Astrocyte (in vitro differentiated cells and primary cell): ENCODE measurements at regions not wholly inside any gene's neighbourhood (a gene's known extent, or its start where the extent isn't known, plus 50 kb on each side); places are given as distances from the start of the nearest gene placed in this dataset.

ENCODE experiments used
- EZH2 ChIP-seq: IDR thresholded peaks from 2 replicates; pipeline ENCODE4 v1.6.1; 2012; ENCODE audit warnings: mild to moderate bottlenecking, low read length, inconsistent platforms; ENCODE audit not compliant: insufficient read depth
- TF ChIP-seq, protein P1 (sequence below): IDR thresholded peaks from 2 replicates; pipeline ENCODE4 v1.5.1; 2011; ENCODE audit warnings: low read depth, mild to moderate bottlenecking, inconsistent platforms, low read length, moderate library complexity; ENCODE audit not compliant: insufficient read depth

DNA sequence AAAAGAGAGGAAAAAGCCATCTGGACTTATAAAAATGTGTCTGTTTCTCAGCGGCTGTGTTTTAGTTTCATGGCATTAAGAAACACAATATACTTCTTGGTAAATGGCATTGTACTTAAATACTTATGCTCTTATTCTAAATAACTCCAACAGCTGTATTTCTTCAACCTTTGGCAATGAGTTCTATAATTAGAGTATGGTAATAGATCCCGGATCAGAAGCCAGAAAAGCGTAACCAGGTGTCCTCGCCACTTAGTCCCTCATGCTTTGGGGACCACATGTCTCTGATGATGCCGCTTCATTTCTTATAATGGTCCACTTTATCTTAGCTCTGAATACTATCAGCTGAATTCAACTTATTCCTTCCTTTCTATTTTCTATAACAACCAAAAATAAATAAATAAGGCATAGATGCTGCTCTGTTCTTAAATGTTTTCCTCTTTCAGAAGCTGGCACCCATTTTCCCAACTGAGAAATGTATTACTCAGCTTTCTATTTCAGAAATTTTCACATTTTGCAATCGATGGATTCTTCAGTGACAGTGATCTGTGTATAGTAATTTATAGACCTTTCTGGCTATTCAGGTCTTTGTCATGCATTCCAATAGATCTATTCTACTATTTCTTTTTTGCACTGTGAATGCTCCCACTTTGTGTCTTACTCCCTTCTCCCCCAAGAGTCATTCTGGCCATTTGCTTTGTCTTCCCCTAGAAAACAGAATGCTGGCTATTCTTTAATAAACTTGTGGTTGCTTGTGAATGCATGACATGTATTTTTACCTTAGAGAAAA lies 87.6 kb upstream of the KBTBD8 start:
- no peak for TF ChIP-seq EZH2
- TF ChIP-seq, protein P1, sequence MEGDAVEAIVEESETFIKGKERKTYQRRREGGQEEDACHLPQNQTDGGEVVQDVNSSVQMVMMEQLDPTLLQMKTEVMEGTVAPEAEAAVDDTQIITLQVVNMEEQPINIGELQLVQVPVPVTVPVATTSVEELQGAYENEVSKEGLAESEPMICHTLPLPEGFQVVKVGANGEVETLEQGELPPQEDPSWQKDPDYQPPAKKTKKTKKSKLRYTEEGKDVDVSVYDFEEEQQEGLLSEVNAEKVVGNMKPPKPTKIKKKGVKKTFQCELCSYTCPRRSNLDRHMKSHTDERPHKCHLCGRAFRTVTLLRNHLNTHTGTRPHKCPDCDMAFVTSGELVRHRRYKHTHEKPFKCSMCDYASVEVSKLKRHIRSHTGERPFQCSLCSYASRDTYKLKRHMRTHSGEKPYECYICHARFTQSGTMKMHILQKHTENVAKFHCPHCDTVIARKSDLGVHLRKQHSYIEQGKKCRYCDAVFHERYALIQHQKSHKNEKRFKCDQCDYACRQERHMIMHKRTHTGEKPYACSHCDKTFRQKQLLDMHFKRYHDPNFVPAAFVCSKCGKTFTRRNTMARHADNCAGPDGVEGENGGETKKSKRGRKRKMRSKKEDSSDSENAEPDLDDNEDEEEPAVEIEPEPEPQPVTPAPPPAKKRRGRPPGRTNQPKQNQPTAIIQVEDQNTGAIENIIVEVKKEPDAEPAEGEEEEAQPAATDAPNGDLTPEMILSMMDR, result no peak
